ENCODE measurements at regions not wholly inside any gene's neighbourhood (a gene's known extent, or its start where the extent isn't known, plus 50 kb on each side); places are given as distances from the start of the nearest gene placed in this dataset.

GRCh38 chr3:25086721-25087120 lies 341.3 kb upstream of the RARB start (continued):
- TF ChIP-seq HDAC8 (tag; IDR thresholded peaks at IDR 0.05) (no peak), POU5F1 (IDR thresholded peaks at IDR 0.05; ENCODE audit: borderline replicate concordance, low read depth, low read length, partially characterized antibody) (no peak), NCOA6 (IDR thresholded peaks at IDR 0.05) (no peak)

GRCh38 chr3:25088284-25088683 lies 339.8 kb upstream of the RARB start:
- FAIRE-seq (no peak), ATAC-seq (no peak), DNase-seq (ENCODE audit: extremely low read depth in 1 of 4, low spot score in 3 of 4) (no peak)
- ChIA-PET CTCF (ENCODE audit: low intra/inter-chr PET ratio) (no interaction called here), POLR2A (no interaction called here)
- no peaks in the 10 kb centered on the region for H3K4me1 ChIP-seq (replicated peaks in 1 of 2; ENCODE audit: control insufficient read depth in 2 of 2, insufficient read depth in 2 of 2, low read length in 2 of 2)
- no peaks in the 10 kb centered on the region for H3K27me3 ChIP-seq (ENCODE audit: control insufficient read depth in 2 of 2, insufficient read depth in 2 of 2, low read length in 2 of 2)
- no peaks in the 10 kb centered on the region for H3K79me2 ChIP-seq (ENCODE audit: control insufficient read depth, insufficient read depth, low read length)
- in situ Hi-C loops (cut with MboI) (no loop called here), intact Hi-C loops (cut with micrococcal nuclease) (no loop called here)
- H3K36me3 ChIP-seq (ENCODE audit: control insufficient read depth, insufficient read depth, low read length) = no peaks in the 10 kb centered on the region
- no peak overlapping the region for H3K4me2 ChIP-seq (ENCODE audit: insufficient read depth, low read length)
- TF ChIP-seq, protein P1, sequence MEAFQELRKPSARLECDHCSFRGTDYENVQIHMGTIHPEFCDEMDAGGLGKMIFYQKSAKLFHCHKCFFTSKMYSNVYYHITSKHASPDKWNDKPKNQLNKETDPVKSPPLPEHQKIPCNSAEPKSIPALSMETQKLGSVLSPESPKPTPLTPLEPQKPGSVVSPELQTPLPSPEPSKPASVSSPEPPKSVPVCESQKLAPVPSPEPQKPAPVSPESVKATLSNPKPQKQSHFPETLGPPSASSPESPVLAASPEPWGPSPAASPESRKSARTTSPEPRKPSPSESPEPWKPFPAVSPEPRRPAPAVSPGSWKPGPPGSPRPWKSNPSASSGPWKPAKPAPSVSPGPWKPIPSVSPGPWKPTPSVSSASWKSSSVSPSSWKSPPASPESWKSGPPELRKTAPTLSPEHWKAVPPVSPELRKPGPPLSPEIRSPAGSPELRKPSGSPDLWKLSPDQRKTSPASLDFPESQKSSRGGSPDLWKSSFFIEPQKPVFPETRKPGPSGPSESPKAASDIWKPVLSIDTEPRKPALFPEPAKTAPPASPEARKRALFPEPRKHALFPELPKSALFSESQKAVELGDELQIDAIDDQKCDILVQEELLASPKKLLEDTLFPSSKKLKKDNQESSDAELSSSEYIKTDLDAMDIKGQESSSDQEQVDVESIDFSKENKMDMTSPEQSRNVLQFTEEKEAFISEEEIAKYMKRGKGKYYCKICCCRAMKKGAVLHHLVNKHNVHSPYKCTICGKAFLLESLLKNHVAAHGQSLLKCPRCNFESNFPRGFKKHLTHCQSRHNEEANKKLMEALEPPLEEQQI (IDR thresholded peaks at IDR 0.05) = no peak
- no peak for TF ChIP-seq RNF219 (CRISPR knock-in tag; IDR thresholded peaks at IDR 0.05)
- TF ChIP-seq ZNF436 (CRISPR knock-in tag; IDR thresholded peaks at IDR 0.05) = no peak
- TF ChIP-seq MEF2A (IDR thresholded peaks at IDR 0.05; ENCODE audit: control insufficient read depth, low read depth, low read length) = no peak
- H3K9ac ChIP-seq (ENCODE audit: insufficient read depth in 1 of 2, low read depth in 2 of 2, low read length in 2 of 2) = no peak overlapping the region
- BruUV-seq (replicated peaks) = no TSS peak
- H3K27ac ChIP-seq (ENCODE audit: extremely low read depth, low read depth, low read length) = no peak overlapping the region
- H3K9me3 ChIP-seq (replicated peaks; ENCODE audit: control insufficient read depth, insufficient read depth, low read depth, low read length) = no peaks in the 10 kb centered on the region; the same call in 1 of the 2 replicates
- H2AFZ ChIP-seq (ENCODE audit: low read depth, low read length) = no peak overlapping the region
- no peaks in the 10 kb centered on the region for H3K9me1 ChIP-seq (ENCODE audit: control insufficient read depth, insufficient read depth, low read length)
- WGBS (ENCODE audit: insufficient coverage, low coverage, missing lambda C conversion rate) = 2% methylated on average over 5 of the region's 5 CpGs
- H3K4me3 ChIP-seq = no peak overlapping the region
- no peaks in the 10 kb centered on the region for H4K20me1 ChIP-seq (replicated peaks; ENCODE audit: control insufficient read depth, insufficient read depth, low read length)

Data from K562 (cell line).